Mesenchymal stem cell (in vitro differentiated cells and primary cell): ENCODE measurements at regions not wholly inside any gene's neighbourhood (a gene's known extent, or its start where the extent isn't known, plus 50 kb on each side); places are given as distances from the start of the nearest gene placed in this dataset.

Source experiments
- DNase-seq: peaks from one replicate; pipeline ENCODE4 v3.0.0-alpha.2; 2013
- H2AFZ ChIP-seq: one replicate; pipeline ENCODE4 v1.6.1; 2013; ENCODE audit warnings: low read depth, mild to moderate bottlenecking, control low read depth, inconsistent platforms, low read length, moderate library complexity
- H2AK5ac ChIP-seq: 2 replicates; pipeline ENCODE4 v1.6.1; 2013; ENCODE audit warnings: low read length, moderate library complexity, mild to moderate bottlenecking, inconsistent platforms; ENCODE audit not compliant: severe bottlenecking
- H2BK120ac ChIP-seq: one replicate; pipeline ENCODE4 v1.6.1; 2013; ENCODE audit warnings: low read depth, mild to moderate bottlenecking, inconsistent platforms, low read length, moderate library complexity
- H2BK12ac ChIP-seq, 2 experiments: one replicate each; pipeline ENCODE4 v1.6.1; 2013; ENCODE audit warnings: inconsistent platforms in 2 of 2, low read length in 2 of 2, mild to moderate bottlenecking in 2 of 2, moderate library complexity in 2 of 2, control low read depth in 1 of 2
- H2BK15ac ChIP-seq: one replicate; pipeline ENCODE4 v1.6.1; 2013; ENCODE audit warnings: mild to moderate bottlenecking, low read depth, inconsistent platforms; ENCODE audit not compliant: poor library complexity, severe bottlenecking
- H2BK5ac ChIP-seq: 2 replicates; pipeline ENCODE4 v1.6.1; 2013; ENCODE audit warnings: low read depth, mild to moderate bottlenecking, low read length, control low read depth, inconsistent platforms; ENCODE audit not compliant: poor library complexity, severe bottlenecking
- H3K14ac ChIP-seq, 2 experiments: one replicate each; pipeline ENCODE4 v1.6.1; 2013; ENCODE audit warnings: inconsistent platforms in 2 of 2, low read length in 2 of 2, control low read depth in 1 of 2, mild to moderate bottlenecking in 1 of 2, moderate library complexity in 1 of 2
- H3K18ac ChIP-seq, 2 experiments: one replicate each; pipeline ENCODE4 v1.6.1; 2013; ENCODE audit warnings: inconsistent platforms in 2 of 2, low read length in 2 of 2, control low read depth in 1 of 2, low read depth in 1 of 2, mild to moderate bottlenecking in 1 of 2
- H3K23ac ChIP-seq, 2 experiments: one replicate each; pipeline ENCODE4 v1.6.1; 2013; ENCODE audit warnings: inconsistent platforms in 2 of 2, low read length in 2 of 2, mild to moderate bottlenecking in 2 of 2, moderate library complexity in 2 of 2, control low read depth in 1 of 2
- H3K27ac ChIP-seq: 2 replicates; pipeline ENCODE4 v1.5.1; 2013; ENCODE audit warnings: mild to moderate bottlenecking, moderate library complexity, low read length, control low read depth, inconsistent platforms; ENCODE audit not compliant: poor library complexity, severe bottlenecking
- H3K27me3 ChIP-seq, 2 experiments: 2 replicates each; pipeline versions ENCODE4 v1.6.1 to v1.7.0; 2013; ENCODE audit warnings: low read length in 2 of 2, mild to moderate bottlenecking in 2 of 2, moderate library complexity in 2 of 2, control low read depth in 1 of 2, inconsistent platforms in 1 of 2; ENCODE audit not compliant: control insufficient read depth in 1 of 2, insufficient read depth in 1 of 2
- H3K36me3 ChIP-seq, 2 experiments: 2 replicates each; pipeline versions ENCODE4 v1.6.1 to v1.7.0; 2013; ENCODE audit warnings: low read length in 2 of 2, control low read depth in 1 of 2, inconsistent platforms in 1 of 2, low read depth in 1 of 2, mild to moderate bottlenecking in 1 of 2; ENCODE audit not compliant: insufficient read depth in 2 of 2, control insufficient read depth in 1 of 2
- H3K4ac ChIP-seq, 2 experiments: one replicate each; pipeline ENCODE4 v1.6.1; 2013; ENCODE audit warnings: inconsistent platforms in 2 of 2, low read length in 2 of 2, mild to moderate bottlenecking in 2 of 2, moderate library complexity in 2 of 2, control low read depth in 1 of 2, low read depth in 1 of 2
- H3K4me1 ChIP-seq: 2 replicates; pipeline ENCODE4 v1.6.1; 2013; ENCODE audit warnings: low read depth, low read length, control low read depth; ENCODE audit not compliant: control insufficient read depth, insufficient read depth
- H3K4me2 ChIP-seq: 2 replicates; pipeline ENCODE4 v1.6.1; 2013; ENCODE audit warnings: low read length, mild to moderate bottlenecking, inconsistent platforms; ENCODE audit not compliant: poor library complexity, severe bottlenecking
- H3K4me3 ChIP-seq, 2 experiments: 2 replicates each; pipeline versions ENCODE4 v1.5.1 to v1.7.0; 2013; ENCODE audit warnings: low read length in 2 of 2, mild to moderate bottlenecking in 2 of 2, control low read depth in 1 of 2, low read depth in 1 of 2; ENCODE audit not compliant: insufficient read depth in 1 of 2
- H3K79me1 ChIP-seq: replicated peaks from 2 replicates; pipeline ENCODE4 v1.6.1; 2013; ENCODE audit warnings: mild to moderate bottlenecking, control low read depth, low read length, inconsistent platforms; ENCODE audit not compliant: poor library complexity, severe bottlenecking
- H3K9ac ChIP-seq: 2 replicates; pipeline ENCODE4 v1.7.0; 2013; ENCODE audit warnings: mild to moderate bottlenecking, low read length, moderate library complexity
- H3K9me3 ChIP-seq: 2 replicates; pipeline ENCODE4 v1.7.0; 2013; ENCODE audit warnings: mild to moderate bottlenecking, low read length; ENCODE audit not compliant: control insufficient read depth
- H4K8ac ChIP-seq: one replicate; pipeline ENCODE4 v1.6.1; 2013; ENCODE audit warnings: inconsistent platforms, mild to moderate bottlenecking, low read length, moderate library complexity
- H4K91ac ChIP-seq: one replicate; pipeline ENCODE4 v1.6.1; 2013; ENCODE audit warnings: mild to moderate bottlenecking, low read length, inconsistent platforms
- WGBS: methylation state at CpG from one replicate; pipeline ENCODE4 v1.1.7; 2013; ENCODE audit warnings: mixed read lengths; 5-methylcytosine and 5-hydroxymethylcytosine counted together

DNA sequence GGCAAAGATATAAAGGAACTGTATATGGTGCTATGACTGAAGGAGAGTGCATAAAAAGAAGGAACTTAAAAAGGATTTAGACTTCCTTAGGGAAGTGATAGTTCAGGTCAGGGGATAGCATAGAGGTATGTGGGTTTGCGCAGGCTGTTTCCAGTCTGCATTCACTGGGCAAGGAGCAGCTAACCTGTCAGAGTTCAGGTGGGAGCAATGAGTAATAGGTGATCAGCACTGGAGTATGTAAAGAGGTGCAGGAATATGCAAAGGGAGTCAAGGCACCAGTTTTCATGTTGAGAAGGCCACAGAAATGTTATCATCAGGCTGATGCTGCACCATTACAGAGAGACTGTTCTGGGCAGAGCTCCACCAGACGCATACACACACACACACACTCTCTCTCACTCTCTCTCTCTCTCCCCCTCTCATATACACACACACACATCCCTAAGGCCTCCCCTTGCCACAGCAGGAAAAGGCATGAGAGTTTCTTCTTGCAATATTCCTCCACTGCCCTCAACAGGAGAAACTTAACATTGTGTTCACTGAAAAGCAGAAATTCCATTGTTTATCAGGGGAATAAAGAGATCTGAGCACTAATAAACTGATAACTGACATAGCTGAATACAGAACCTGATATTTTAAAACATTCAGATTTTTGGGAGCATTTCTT lies 256.4 kb upstream of the GRID2 start:
- Histone ChIP-seq H2BK5ac (no peak overlapping the region), H3K14ac (no peak overlapping the region), H3K27me3 (no peaks in the 10 kb centered on the region), H3K4me1 (no peaks in the 10 kb centered on the region), H3K23ac (no peak overlapping the region), H3K9ac (no peak overlapping the region), H3K18ac (no peak overlapping the region), H3K4me2 (no peak overlapping the region), H4K8ac (no peak overlapping the region), H3K4ac (no peak overlapping the region), H4K91ac (no peak overlapping the region), H2AK5ac (no peak overlapping the region), H3K9me3 (peaks cover 3% of the 10 kb centered on the region), H3K27ac (no peak overlapping the region), H2BK15ac (no peak overlapping the region), H3K4me3 (no peak overlapping the region), H2BK120ac (no peak overlapping the region), H3K79me1 (no peaks in the 10 kb centered on the region), H2AFZ (no peak overlapping the region), H2BK12ac (no peak overlapping the region), H3K36me3 (no peaks in the 10 kb centered on the region)
- DNase-seq, result peak; percentile 29
- WGBS, result 55% methylated on average over 2 of the region's 2 CpGs

GRCh38 chr4:92050875-92051274 lies 252.9 kb upstream of the GRID2 start:
- no peaks in the 10 kb centered on the region for H3K27me3 ChIP-seq
- H3K9ac ChIP-seq, result no peak overlapping the region
- DNase-seq, result no peak
- no peaks in the 10 kb centered on the region for H3K4me1 ChIP-seq
- H2BK15ac ChIP-seq, result no peak overlapping the region
- H3K36me3 ChIP-seq, result no peaks in the 10 kb centered on the region
- no peak overlapping the region for H2AK5ac ChIP-seq
- H3K9me3 ChIP-seq, result peaks cover 3% of the 10 kb centered on the region
- no peak overlapping the region for H3K4ac ChIP-seq
- H3K23ac ChIP-seq, result no peak overlapping the region
- no peak overlapping the region for H4K8ac ChIP-seq
- no peak overlapping the region for H3K14ac ChIP-seq
- WGBS, result 67% methylated on average over 3 of the region's 3 CpGs
- H4K91ac ChIP-seq, result no peak overlapping the region
- no peak overlapping the region for H3K18ac ChIP-seq
- H3K4me2 ChIP-seq, result no peak overlapping the region
- H3K27ac ChIP-seq, result no peak overlapping the region
- H2AFZ ChIP-seq, result no peak overlapping the region
- no peak overlapping the region for H2BK12ac ChIP-seq
- H3K79me1 ChIP-seq, result no peaks in the 10 kb centered on the region
- no peak overlapping the region for H2BK120ac ChIP-seq
- no peak overlapping the region for H2BK5ac ChIP-seq
- no peak overlapping the region for H3K4me3 ChIP-seq

DNA sequence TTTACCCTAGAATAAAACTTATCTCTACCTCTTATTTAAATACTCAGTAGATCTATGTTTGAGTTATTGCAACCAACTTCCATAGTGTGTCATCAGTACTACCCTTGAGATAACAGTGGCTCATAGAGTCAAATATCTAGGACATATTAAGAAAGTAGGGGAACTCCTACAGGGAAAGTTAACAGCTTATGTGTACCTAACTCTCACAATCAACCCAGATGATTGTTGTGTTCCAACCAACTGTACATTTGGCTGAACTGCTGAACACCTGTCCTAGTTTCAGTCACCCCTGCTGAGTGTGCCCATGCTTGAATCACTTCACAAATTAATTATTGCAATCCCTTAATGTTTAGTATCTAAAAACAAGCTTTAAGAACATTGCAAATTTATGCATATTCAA lies 244.2 kb upstream of the GRID2 start:
- H3K4me1 ChIP-seq, result no peaks in the 10 kb centered on the region
- no peak overlapping the region for H2BK15ac ChIP-seq
- H3K27me3 ChIP-seq, result no peaks in the 10 kb centered on the region
- no peak overlapping the region for H3K4ac ChIP-seq
- H3K4me2 ChIP-seq, result no peak overlapping the region
- H3K27ac ChIP-seq, result no peak overlapping the region
- H3K14ac ChIP-seq, result no peak overlapping the region
- H4K91ac ChIP-seq, result no peak overlapping the region
- no peak overlapping the region for H3K4me3 ChIP-seq
- no peak overlapping the region for H2AFZ ChIP-seq
- no peak overlapping the region for H3K23ac ChIP-seq
- peaks cover 3% of the 10 kb centered on the region for H3K9me3 ChIP-seq
- H3K9ac ChIP-seq, result no peak overlapping the region
- no peak overlapping the region for H2BK12ac ChIP-seq
- H2AK5ac ChIP-seq, result no peak overlapping the region
- no peak overlapping the region for H3K18ac ChIP-seq
- no peaks in the 10 kb centered on the region for H3K36me3 ChIP-seq
- no peak overlapping the region for H2BK5ac ChIP-seq
- no peak for DNase-seq
- no peak overlapping the region for H2BK120ac ChIP-seq
- H3K79me1 ChIP-seq, result no peaks in the 10 kb centered on the region
- H4K8ac ChIP-seq, result no peak overlapping the region

- peaks cover 5% of the 10 kb centered on the region for H3K9me3 ChIP-seq
- H3K36me3 ChIP-seq, result no peaks in the 10 kb centered on the region
These were observed 243.4 kb upstream of the GRID2 start for GRCh38 chr4:92060333-92060732.

More at GRCh38 chr4:92060333-92060732, 243.4 kb upstream of the GRID2 start:
- Histone ChIP-seq H3K4me2 (no peak overlapping the region), H3K27ac (no peak overlapping the region), H3K79me1 (no peaks in the 10 kb centered on the region), H3K9ac (no peak overlapping the region), H3K23ac (no peak overlapping the region), H4K91ac (no peak overlapping the region), H3K18ac (no peak overlapping the region), H3K14ac (no peak overlapping the region), H2BK15ac (no peak overlapping the region), H3K4me1 (no peaks in the 10 kb centered on the region), H2BK120ac (no peak overlapping the region), H2BK5ac (no peak overlapping the region), H4K8ac (no peak overlapping the region), H2AK5ac (no peak overlapping the region), H3K4ac (no peak overlapping the region), H2BK12ac (no peak overlapping the region), H3K4me3 (no peak overlapping the region), H3K27me3 (no peaks in the 10 kb centered on the region), H2AFZ (no peak overlapping the region)
- 82% methylated on average over 1 of the region's 2 CpGs for WGBS
- no peak for DNase-seq
